HG02642 (cell line): ENCODE measurements at regions not wholly inside any gene's neighbourhood (a gene's known extent, or its start where the extent isn't known, plus 50 kb on each side); places are given as distances from the start of the nearest gene placed in this dataset.
A peak's percentile ranks its signal among the peaks of the same experiment; 100 is the strongest.
"Not testable (repeated sequence)": the region's sequence is repeated elsewhere in the genome, so short reads cannot be mapped to it uniquely, and the experiment has no call there.

Source experiments
- ATAC-seq: cut with Tn5 transposase; IDR thresholded peaks from one replicate; pipeline ENCODE4 v1.9.1; 2021; ENCODE audit warnings: mild to moderate bottlenecking; ENCODE audit not compliant: unreplicated experiment, poor library complexity

GRCh38 chr4:169342906-169343564, 72.3 kb upstream of the SH3RF1 start:
- no peak for ATAC-seq

- no peak for ATAC-seq
Measured at GRCh38 chr4:169342159-169342860, 71.6 kb upstream of the SH3RF1 start.

GRCh38 chr4:169341490-169341889, 70.7 kb upstream of the SH3RF1 start:
- ATAC-seq = peak; percentile 85

GRCh38 chr4:169340834-169341233, 70.1 kb upstream of the SH3RF1 start:
- no peak for ATAC-seq

- ATAC-seq = no peak
Measured at GRCh38 chr4:169338241-169338640, 67.5 kb upstream of the SH3RF1 start.

GRCh38 chr4:169337510-169337909, 66.8 kb upstream of the SH3RF1 start:
- ATAC-seq = no peak

GRCh38 chr4:169335331-169335730, 64.6 kb upstream of the SH3RF1 start:
- no peak for ATAC-seq

- ATAC-seq = no peak
Measured at GRCh38 chr4:169334335-169334734, 63.6 kb upstream of the SH3RF1 start.

GRCh38 chr4:169333265-169333664, 62.5 kb upstream of the SH3RF1 start:
- ATAC-seq = no peak

- ATAC-seq = no peak
Measured at GRCh38 chr4:169332583-169332982, 61.8 kb upstream of the SH3RF1 start.

GRCh38 chr4:169330811-169331210, 60.1 kb upstream of the SH3RF1 start:
- ATAC-seq = no peak

GRCh38 chr4:169330095-169330494, 59.3 kb upstream of the SH3RF1 start:
- no peak for ATAC-seq

GRCh38 chr4:169327951-169328350, 57.2 kb upstream of the SH3RF1 start:
- no peak for ATAC-seq

- ATAC-seq = not testable (repeated sequence)
Measured at GRCh38 chr4:169323925-169324324, 53.2 kb upstream of the SH3RF1 start.

GRCh38 chr4:169322833-169323232, 52.1 kb upstream of the SH3RF1 start:
- ATAC-seq = not testable (repeated sequence)
